ENCODE measurements at regions not wholly inside any gene's neighbourhood (a gene's known extent, or its start where the extent isn't known, plus 50 kb on each side); places are given as distances from the start of the nearest gene placed in this dataset.

DNA sequence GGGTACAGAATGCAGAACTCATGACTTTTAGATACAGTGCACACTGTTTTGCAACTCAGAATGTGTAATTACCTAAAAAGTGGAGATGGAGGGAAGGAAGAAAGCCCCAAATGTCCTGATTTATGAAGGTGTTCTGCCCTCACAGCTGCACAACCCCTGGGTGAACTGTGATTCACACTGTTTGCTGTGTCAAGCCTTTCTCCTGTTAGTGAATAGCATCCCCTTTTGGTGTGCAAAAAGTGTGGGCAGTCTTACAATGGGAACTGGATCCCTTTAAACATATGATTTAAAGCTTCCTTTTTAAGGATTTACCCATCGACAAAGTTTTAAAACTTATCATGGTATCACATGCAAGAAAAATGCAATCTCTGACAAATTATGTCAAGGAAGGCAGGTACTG lies 633.4 kb upstream of the EPHA7 start:
- no peak for DNase-seq (ENCODE audit: low spot score in 2 of 2)
- Histone ChIP-seq H3K27ac (no peak overlapping the region), H3K27me3 (no peaks in the 10 kb centered on the region), H3K36me3 (no peaks in the 10 kb centered on the region), H3K4me3 (no peak overlapping the region), H3K9me3 (no peaks in the 10 kb centered on the region), H3K4me1 (no peaks in the 10 kb centered on the region)
- TF ChIP-seq, protein P1, sequence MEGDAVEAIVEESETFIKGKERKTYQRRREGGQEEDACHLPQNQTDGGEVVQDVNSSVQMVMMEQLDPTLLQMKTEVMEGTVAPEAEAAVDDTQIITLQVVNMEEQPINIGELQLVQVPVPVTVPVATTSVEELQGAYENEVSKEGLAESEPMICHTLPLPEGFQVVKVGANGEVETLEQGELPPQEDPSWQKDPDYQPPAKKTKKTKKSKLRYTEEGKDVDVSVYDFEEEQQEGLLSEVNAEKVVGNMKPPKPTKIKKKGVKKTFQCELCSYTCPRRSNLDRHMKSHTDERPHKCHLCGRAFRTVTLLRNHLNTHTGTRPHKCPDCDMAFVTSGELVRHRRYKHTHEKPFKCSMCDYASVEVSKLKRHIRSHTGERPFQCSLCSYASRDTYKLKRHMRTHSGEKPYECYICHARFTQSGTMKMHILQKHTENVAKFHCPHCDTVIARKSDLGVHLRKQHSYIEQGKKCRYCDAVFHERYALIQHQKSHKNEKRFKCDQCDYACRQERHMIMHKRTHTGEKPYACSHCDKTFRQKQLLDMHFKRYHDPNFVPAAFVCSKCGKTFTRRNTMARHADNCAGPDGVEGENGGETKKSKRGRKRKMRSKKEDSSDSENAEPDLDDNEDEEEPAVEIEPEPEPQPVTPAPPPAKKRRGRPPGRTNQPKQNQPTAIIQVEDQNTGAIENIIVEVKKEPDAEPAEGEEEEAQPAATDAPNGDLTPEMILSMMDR (IDR thresholded peaks at IDR 0.05), result no peak
- TF ChIP-seq POLR2A (IDR thresholded peaks at IDR 0.05), result no peak
- TF ChIP-seq EP300 (IDR thresholded peaks at IDR 0.05), result no peak
- WGBS, 2 donors, result 14 to 20% methylated on average over 1 of the region's 1 CpG

DNA sequence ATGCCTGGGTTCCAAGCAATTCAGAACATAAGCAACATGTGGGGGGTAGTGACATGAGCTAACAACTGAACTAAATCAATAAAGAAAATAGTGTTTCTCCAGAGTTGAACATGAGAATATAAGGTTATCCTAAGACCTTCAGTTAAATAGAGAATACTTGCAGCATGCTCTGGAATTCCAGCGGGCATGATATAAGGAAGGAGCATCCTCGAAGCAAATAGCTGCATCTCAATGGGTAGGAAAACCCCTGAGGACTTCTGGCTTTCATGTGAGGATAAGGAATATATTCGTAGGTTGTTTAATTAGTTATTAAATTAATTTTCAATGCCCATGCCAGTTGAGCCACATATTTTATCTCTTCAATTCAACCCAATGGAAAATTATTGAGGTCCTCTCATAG lies 631.2 kb upstream of the EPHA7 start:
- H3K27ac ChIP-seq, result no peak overlapping the region
- H3K27me3 ChIP-seq, result no peaks in the 10 kb centered on the region
- TF ChIP-seq EP300 (IDR thresholded peaks at IDR 0.05) (no peak), POLR2A (IDR thresholded peaks at IDR 0.05) (no peak)
- TF ChIP-seq, protein P1 (IDR thresholded peaks at IDR 0.05), result no peak
- H3K36me3 ChIP-seq, result no peaks in the 10 kb centered on the region
- WGBS, 2 donors, result 83 to 91% methylated on average over 3 of the region's 3 CpGs
- no peaks in the 10 kb centered on the region for H3K4me1 ChIP-seq
- no peak overlapping the region for H3K4me3 ChIP-seq
- DNase-seq (ENCODE audit: low spot score in 2 of 2), result no peak
- no peaks in the 10 kb centered on the region for H3K9me3 ChIP-seq

DNA sequence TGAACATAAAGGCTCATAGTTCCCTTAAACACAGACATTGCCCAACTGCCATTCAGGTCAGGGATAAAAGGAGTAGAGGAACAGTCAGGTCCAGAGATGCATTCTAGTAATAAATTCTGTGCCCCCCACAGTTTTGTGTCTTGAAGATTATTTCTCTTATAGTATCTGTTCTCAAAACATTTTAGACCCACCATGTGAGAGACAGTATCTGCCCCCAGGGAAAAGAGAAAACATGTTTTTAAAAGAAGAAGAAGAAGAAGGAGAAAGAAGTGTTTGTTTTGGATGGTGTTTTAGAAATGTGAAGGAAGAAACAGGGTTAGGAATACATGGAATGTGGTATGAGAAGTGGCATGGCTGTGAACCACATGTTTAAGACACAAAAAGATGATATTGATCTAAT lies 629.6 kb upstream of the EPHA7 start:
- TF ChIP-seq EP300 (IDR thresholded peaks at IDR 0.05) (no peak), POLR2A (IDR thresholded peaks at IDR 0.05) (no peak)
- TF ChIP-seq, protein P1 (IDR thresholded peaks at IDR 0.05), result no peak
- no peak for DNase-seq (ENCODE audit: low spot score in 2 of 2)
- no peaks in the 10 kb centered on the region for H3K9me3 ChIP-seq
- H3K4me3 ChIP-seq, result no peak overlapping the region
- no peak overlapping the region for H3K27ac ChIP-seq
- no peaks in the 10 kb centered on the region for H3K27me3 ChIP-seq
- no peaks in the 10 kb centered on the region for H3K36me3 ChIP-seq
- no peaks in the 10 kb centered on the region for H3K4me1 ChIP-seq

DNA sequence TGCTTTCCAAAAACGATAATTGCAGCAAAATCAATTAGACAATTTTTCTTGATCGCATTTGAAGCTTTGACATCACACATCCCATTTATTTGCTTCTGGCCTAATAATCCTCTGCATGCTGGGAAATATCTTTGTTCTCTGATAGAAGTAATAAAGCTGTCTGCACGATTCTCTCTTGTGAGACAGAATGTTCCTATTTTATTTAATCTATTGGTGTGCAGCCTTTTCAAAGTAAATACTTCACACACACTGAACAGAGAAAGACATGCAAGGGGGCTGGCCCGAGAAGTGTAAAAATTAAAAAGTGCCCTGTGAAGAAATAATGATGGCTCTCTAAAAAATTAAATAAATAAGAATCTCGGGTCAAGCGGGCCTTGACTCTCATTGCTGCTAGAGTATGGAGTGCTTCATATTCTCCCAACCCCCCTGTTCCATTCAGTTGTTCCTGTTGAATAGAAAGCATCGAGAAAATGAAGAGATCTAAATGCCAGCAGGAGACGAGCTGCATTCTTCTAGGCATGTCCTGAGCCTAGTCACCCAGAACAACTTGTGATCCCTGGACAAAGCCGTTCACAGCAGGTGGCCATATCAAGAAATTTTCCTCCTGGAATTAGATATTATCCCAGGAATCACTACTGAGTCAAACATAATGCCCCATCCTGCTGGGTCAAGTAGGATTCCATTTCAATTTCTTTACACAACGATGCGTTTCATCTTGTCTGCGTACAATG lies 625.9 kb upstream of the EPHA7 start:
- Histone ChIP-seq H3K27me3 (no peaks in the 10 kb centered on the region), H3K4me3 (no peak overlapping the region), H3K4me1 (no peaks in the 10 kb centered on the region), H3K27ac (no peak overlapping the region), H3K9me3 (no peaks in the 10 kb centered on the region), H3K36me3 (no peaks in the 10 kb centered on the region)
- WGBS, 2 donors, result 70% methylated on average over 12 of the region's 12 CpGs
- TF ChIP-seq EP300 (IDR thresholded peaks at IDR 0.05) (no peak), POLR2A (IDR thresholded peaks at IDR 0.05) (no peak)
- TF ChIP-seq, protein P1 (IDR thresholded peaks at IDR 0.05), result no peak
- DNase-seq (ENCODE audit: low spot score in 2 of 2), result no peak

DNA sequence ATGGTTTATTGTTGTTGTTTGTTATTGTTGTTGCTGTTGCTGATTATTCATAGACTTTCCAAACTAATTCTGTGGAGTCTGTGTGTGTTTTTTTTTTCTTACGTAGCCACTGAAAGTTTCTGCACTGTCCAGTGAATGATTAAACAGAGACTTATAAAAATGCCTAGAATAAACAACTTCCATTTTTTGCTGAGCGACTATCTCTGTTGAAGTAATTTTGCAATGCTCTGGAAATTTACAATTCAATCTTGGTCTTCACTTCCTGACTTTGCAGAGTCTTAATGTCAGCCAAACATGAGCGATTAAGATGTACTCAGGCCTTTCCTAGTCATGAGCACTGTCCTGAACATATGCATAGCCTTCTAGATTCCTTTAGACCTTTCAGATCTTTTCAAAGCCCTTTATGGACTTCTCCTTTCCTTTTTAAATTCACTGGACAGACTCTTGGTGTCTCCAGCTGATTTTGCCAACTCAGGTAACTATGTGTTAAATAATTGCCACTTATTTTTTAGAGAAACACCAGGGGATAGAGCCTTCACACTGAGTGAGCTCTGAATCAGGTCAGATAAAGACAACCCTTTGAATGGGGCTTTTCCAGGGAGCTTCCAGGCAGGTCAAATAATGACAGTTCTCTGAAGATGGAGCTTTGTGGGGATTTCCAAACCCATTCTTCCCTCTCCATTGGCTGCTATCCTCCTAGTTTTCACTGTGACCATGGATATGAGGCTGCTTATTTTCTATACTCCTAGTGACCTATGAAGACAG lies 622.8 kb upstream of the EPHA7 start:
- 74 to 85% methylated on average over 3 of the region's 3 CpGs for WGBS, 2 donors
- Histone ChIP-seq H3K4me3 (no peak overlapping the region), H3K4me1 (no peaks in the 10 kb centered on the region), H3K27ac (no peak overlapping the region), H3K27me3 (no peaks in the 10 kb centered on the region), H3K9me3 (peaks cover 0 to 4% (median 0%) of the 10 kb centered on the region in 4 donors), H3K36me3 (no peaks in the 10 kb centered on the region)
- DNase-seq (ENCODE audit: low spot score in 2 of 2), result no peak
- no peak for TF ChIP-seq POLR2A (IDR thresholded peaks at IDR 0.05)
- TF ChIP-seq, protein P1 (IDR thresholded peaks at IDR 0.05), result no peak
- TF ChIP-seq EP300 (IDR thresholded peaks at IDR 0.05), result no peak

Data from tibial nerve (tissue), 4 donors.